SU-DHL-6 (cell line): ENCODE measurements at regions not wholly inside any gene's neighbourhood (a gene's known extent, or its start where the extent isn't known, plus 50 kb on each side); places are given as distances from the start of the nearest gene placed in this dataset.

ENCODE experiments used
- H2AFZ ChIP-seq: fragments of 200-600 bp; sonication (generic); 2 replicates; pipeline ENCODE4 v1.6.1; 2014; ENCODE audit warnings: low read depth, mild to moderate bottlenecking, moderate library complexity, mixed read lengths, antibody characterized with exemption, low read length; ENCODE audit not compliant: severe bottlenecking
- H3F3A ChIP-seq: fragments of 200-600 bp; shearing (Covaris generic); 2 replicates; pipeline ENCODE4 v1.6.0; 2016; ENCODE audit warnings: antibody characterized with exemption, mild to moderate bottlenecking; ENCODE audit not compliant: insufficient read depth
- H3K27ac ChIP-seq: fragments of 200-600 bp; sonication (generic); 2 replicates; pipeline ENCODE4 v1.5.1; 2016; ENCODE audit warnings: low read depth, mild to moderate bottlenecking, low read length, moderate library complexity, mixed read lengths
- H3K27me3 ChIP-seq: fragments of 200-600 bp; sonication (generic), shearing (Covaris generic); 2 replicates; pipeline ENCODE4 v1.6.0; 2014; ENCODE audit warnings: mild to moderate bottlenecking, low read length
- H3K36me3 ChIP-seq: fragments of 200-600 bp; sonication (generic); 2 replicates; pipeline ENCODE4 v1.6.1; 2014; ENCODE audit warnings: mild to moderate bottlenecking, low read length, mixed read lengths
- H3K4me2 ChIP-seq: fragments of 300-600, 200-600 bp; shearing (Covaris generic), sonication (generic); 2 replicates; pipeline ENCODE4 v1.6.0; 2014; ENCODE audit warnings: low read length, low read depth, mild to moderate bottlenecking; ENCODE audit not compliant: poor library complexity, severe bottlenecking
- H3K4me3 ChIP-seq: fragments of 200-600 bp; sonication (generic); 2 replicates; pipeline ENCODE4 v1.5.1; 2014; ENCODE audit warnings: antibody characterized with exemption, low read length, mild to moderate bottlenecking, mixed read lengths; ENCODE audit not compliant: insufficient read depth, poor library complexity, severe bottlenecking
- H3K79me2 ChIP-seq: fragments of 200-600 bp; sonication (generic); 2 replicates; pipeline ENCODE4 v1.6.1; 2014; ENCODE audit warnings: mild to moderate bottlenecking, low read length, moderate library complexity; ENCODE audit not compliant: insufficient read depth
- H3K9ac ChIP-seq: fragments of 200-600 bp; sonication (generic); 2 replicates; pipeline ENCODE4 v1.7.0; 2014; ENCODE audit warnings: mild to moderate bottlenecking, low read length
- H3K9me2 ChIP-seq: fragments of 200-600 bp; sonication (generic); replicated peaks from 2 replicates; pipeline ENCODE4 v1.6.1; 2014; ENCODE audit warnings: low read length; ENCODE audit not compliant: insufficient read depth
- H3K9me3 ChIP-seq: fragments of 200-600 bp; sonication (generic); 2 replicates; pipeline ENCODE4 v1.6.1; 2014; ENCODE audit warnings: low read length, mixed read lengths; ENCODE audit not compliant: insufficient read depth
- H4K20me1 ChIP-seq: fragments of 200-600 bp; sonication (generic); 2 replicates; pipeline ENCODE4 v1.6.1; 2014; ENCODE audit warnings: low read depth, mild to moderate bottlenecking, antibody characterized with exemption, low read length, moderate library complexity, mixed read lengths
- CTCF ChIP-seq: fragments of 200-600 bp; sonication (generic); IDR thresholded peaks from one replicate; pipeline ENCODE4 v1.5.1; 2017; ENCODE audit warnings: antibody characterized with exemption, mild to moderate bottlenecking, low read length, moderate library complexity; ENCODE audit not compliant: insufficient read depth, poor library complexity, severe bottlenecking
- EZH2phosphoT487 ChIP-seq: fragments of 200-600 bp; sonication (generic), shearing (Covaris generic); conservative IDR thresholded peaks from 2 replicates; pipeline ENCODE4 v1.6.1; 2018; ENCODE audit warnings: mild to moderate bottlenecking, antibody characterized with exemption, low read length, moderate library complexity, mixed read lengths

GRCh38 chr9:26673261-26673660 lies 219.3 kb downstream of the CAAP1 start:
- H3K79me2 ChIP-seq, result no peaks in the 10 kb centered on the region
- H3K27ac ChIP-seq, result no peak overlapping the region
- H3K9me3 ChIP-seq, result no peaks in the 10 kb centered on the region
- no peaks in the 10 kb centered on the region for H3F3A ChIP-seq
- H2AFZ ChIP-seq, result no peak overlapping the region
- H4K20me1 ChIP-seq, result no peaks in the 10 kb centered on the region
- no peak overlapping the region for H3K4me2 ChIP-seq
- no peak for TF ChIP-seq CTCF
- TF ChIP-seq EZH2phosphoT487, result no peak
- H3K9me2 ChIP-seq, result no peaks in the 10 kb centered on the region
- no peaks in the 10 kb centered on the region for H3K27me3 ChIP-seq
- H3K9ac ChIP-seq, result no peak overlapping the region
- no peak overlapping the region for H3K4me3 ChIP-seq
- H3K36me3 ChIP-seq, result no peaks in the 10 kb centered on the region

GRCh38 chr9:26669701-26670670 lies 222.6 kb downstream of the CAAP1 start:
- H3K36me3 ChIP-seq, result no peaks in the 10 kb centered on the region
- H3K27ac ChIP-seq, result no peak overlapping the region
- no peak overlapping the region for H2AFZ ChIP-seq
- H3K9me2 ChIP-seq, result no peaks in the 10 kb centered on the region
- no peaks in the 10 kb centered on the region for H3K9me3 ChIP-seq
- H4K20me1 ChIP-seq, result no peaks in the 10 kb centered on the region
- no peak for TF ChIP-seq EZH2phosphoT487
- no peak for TF ChIP-seq CTCF
- no peaks in the 10 kb centered on the region for H3K79me2 ChIP-seq
- no peaks in the 10 kb centered on the region for H3F3A ChIP-seq
- no peak overlapping the region for H3K9ac ChIP-seq
- H3K4me2 ChIP-seq, result no peak overlapping the region
- no peak overlapping the region for H3K4me3 ChIP-seq
- no peaks in the 10 kb centered on the region for H3K27me3 ChIP-seq

GRCh38 chr9:26667882-26668281 lies 224.7 kb downstream of the CAAP1 start:
- H3K27me3 ChIP-seq, result no peaks in the 10 kb centered on the region
- TF ChIP-seq CTCF (no peak), EZH2phosphoT487 (no peak)
- no peak overlapping the region for H3K27ac ChIP-seq
- no peak overlapping the region for H3K4me3 ChIP-seq
- H2AFZ ChIP-seq, result no peak overlapping the region
- H3K9me2 ChIP-seq, result no peaks in the 10 kb centered on the region
- no peaks in the 10 kb centered on the region for H3F3A ChIP-seq
- H3K9me3 ChIP-seq, result no peaks in the 10 kb centered on the region
- H3K4me2 ChIP-seq, result no peak overlapping the region
- H3K79me2 ChIP-seq, result no peaks in the 10 kb centered on the region
- H3K9ac ChIP-seq, result no peak overlapping the region
- no peaks in the 10 kb centered on the region for H4K20me1 ChIP-seq
- no peaks in the 10 kb centered on the region for H3K36me3 ChIP-seq
